GM12878 (cell line): ENCODE measurements at regions not wholly inside any gene's neighbourhood (a gene's known extent, or its start where the extent isn't known, plus 50 kb on each side); places are given as distances from the start of the nearest gene placed in this dataset.

ENCODE experiments used
- ATAC-seq: fragments of 200-7000 bp; cut with Tn5 transposase; 3 replicates; pipeline ENCODE4 v1.9.1; 2020; ENCODE audit warnings: mild to moderate bottlenecking, moderate library complexity
- BruUV-seq: library from RNA; stranded (reverse); fragments of 400-500 nt; replicated peaks from 2 replicates; lab custom pipeline; 2021; lab: Mats Ljungman, UMichigan
- CTCF ChIA-PET: fragments of 300-600 bp; sonication (Branson Sonifier 250); formaldehyde crosslinking; extraction: SDS; loops from one replicate; lab custom pipeline; 2021; ENCODE audit warnings: inconsistent platforms; lab: Yijun Ruan, JAX
- POLR2A ChIA-PET: fragments of 350-600 bp; formaldehyde crosslinking; extraction: SDS; loops from one replicate; lab custom pipeline; 2021; ENCODE audit warnings: inconsistent platforms; lab: Charles Lee
- RAD21 ChIA-PET: fragments of 300-600 bp; sonication (Branson Sonifier 250); formaldehyde crosslinking; loops from one replicate; lab custom pipeline; 2023; ENCODE audit warnings: antibody characterized with exemption; ENCODE audit not compliant: unreplicated experiment; lab: Charles Lee
- SMC1A ChIA-PET: fragments of 300-600 bp; sonication (Branson Sonifier 250); formaldehyde crosslinking; loops from one replicate; lab custom pipeline; 2023; ENCODE audit not compliant: unreplicated experiment, uncharacterized antibody; lab: Charles Lee
- DNase-seq: peaks from one replicate; pipeline ENCODE4 v3.0.0-alpha.2; 2011; ENCODE audit warnings: low read depth, low spot score
- FAIRE-seq: peaks from 3 replicates; lab custom pipeline; 2011; peaks lifted over from hg19 to GRCh38; lab: Jason Lieb, UNC
- H2AFZ ChIP-seq: 2 replicates; pipeline ENCODE4 v1.6.0; 2011; ENCODE audit warnings: low read depth, low read length, control low read depth; ENCODE audit not compliant: control insufficient read depth
- H3K27ac ChIP-seq: 2 replicates; pipeline ENCODE4 v1.5.1; 2011; ENCODE audit warnings: control low read depth; ENCODE audit not compliant: control insufficient read depth, insufficient read depth
- H3K27me3 ChIP-seq, 2 experiments: replicated peaks in 1 of 2; 2 replicates each; pipeline versions ENCODE4 v1.6.0 to v1.6.1; 2011; ENCODE audit warnings: low read length in 1 of 2; ENCODE audit not compliant: control insufficient read depth in 2 of 2, insufficient read depth in 2 of 2
- H3K36me3 ChIP-seq, 2 experiments: 2 replicates each; pipeline ENCODE4 v1.5.1; 2011; ENCODE audit warnings: low read length in 1 of 2; ENCODE audit not compliant: control insufficient read depth in 2 of 2, insufficient read depth in 2 of 2
- H3K4me1 ChIP-seq: 2 replicates; pipeline ENCODE4 v1.6.1; 2011; ENCODE audit warnings: mild to moderate bottlenecking, low read length, moderate library complexity, mixed read lengths; ENCODE audit not compliant: control insufficient read depth, insufficient read depth
- H3K4me2 ChIP-seq: 2 replicates; pipeline ENCODE4 v1.6.0; 2011; ENCODE audit warnings: control low read depth; ENCODE audit not compliant: control insufficient read depth, insufficient read depth
- H3K4me3 ChIP-seq: fragments of 200-600 bp; sonication (generic); 2 replicates; pipeline ENCODE4 v1.5.1; 2016
- H3K79me2 ChIP-seq: 2 replicates; pipeline ENCODE4 v1.6.0; 2011; ENCODE audit warnings: low read length; ENCODE audit not compliant: control insufficient read depth, insufficient read depth
- H3K9ac ChIP-seq: 2 replicates; pipeline ENCODE4 v1.8.0; 2011; ENCODE audit warnings: low read length, control low read depth, mixed read lengths; ENCODE audit not compliant: control insufficient read depth, insufficient read depth
- H3K9me3 ChIP-seq: replicated peaks from 3 replicates; pipeline ENCODE4 v1.5.1; 2011; ENCODE audit warnings: mild to moderate bottlenecking, low read length; ENCODE audit not compliant: control insufficient read depth, insufficient read depth
- H4K20me1 ChIP-seq: 2 replicates; pipeline ENCODE4 v1.6.0; 2011; ENCODE audit not compliant: control insufficient read depth, insufficient read depth
- ATF7 ChIP-seq: fragments of 450-650 bp; IDR thresholded peaks from 2 replicates; pipeline ENCODE4 v1.6.1; 2016; ENCODE audit warnings: low read depth, mild to moderate bottlenecking
- BHLHE40 ChIP-seq, 2 experiments: fragments of 450-650 bp in 1 of 2; IDR thresholded peaks; 2 replicates each; pipeline ENCODE4 v1.6.1; 2011 to 2017; ENCODE audit warnings: low read depth in 2 of 2, borderline replicate concordance in 1 of 2, improper control_type of control experiment in 1 of 2, low read length in 1 of 2, mild to moderate bottlenecking in 1 of 2
- CBFB ChIP-seq: IDR thresholded peaks from 2 replicates; pipeline ENCODE4 v1.6.1; 2016; ENCODE audit warnings: antibody characterized with exemption, low read depth
- CBX5 ChIP-seq: sonication (generic); IDR thresholded peaks from 2 replicates; pipeline ENCODE4 v1.6.1; 2016; ENCODE audit warnings: low read depth, moderate library complexity, mild to moderate bottlenecking, inconsistent platforms
- FOS ChIP-seq: IDR thresholded peaks from 3 replicates; pipeline ENCODE4 v1.6.1; 2011; ENCODE audit warnings: borderline replicate concordance; ENCODE audit not compliant: insufficient read length; ENCODE audit errors: extremely low read depth
- FOXM1 ChIP-seq: IDR thresholded peaks from 2 replicates; pipeline ENCODE4 v1.6.1; 2012; ENCODE audit warnings: low read depth, mild to moderate bottlenecking, inconsistent platforms, low read length, moderate library complexity
- IKZF1 ChIP-seq: fragments of 450-650 bp; conservative IDR thresholded peaks from 2 replicates; pipeline ENCODE4 v1.6.1; 2017; ENCODE audit warnings: antibody characterized with exemption, mild to moderate bottlenecking
- MEF2A ChIP-seq: IDR thresholded peaks from 2 replicates; pipeline ENCODE4 v1.6.1; 2011; ENCODE audit warnings: low read depth, mild to moderate bottlenecking, low read length, moderate library complexity; ENCODE audit not compliant: insufficient read depth
- MEF2B ChIP-seq: fragments of 450-650 bp; IDR thresholded peaks from 2 replicates; pipeline ENCODE4 v1.6.1; 2018; ENCODE audit warnings: mild to moderate bottlenecking, moderate library complexity; ENCODE audit not compliant: partially characterized antibody, poor library complexity, severe bottlenecking
- NRF1 ChIP-seq: conservative IDR thresholded peaks from 2 replicates; pipeline ENCODE4 v1.6.1; 2011; ENCODE audit warnings: mild to moderate bottlenecking, low read depth, low read length, improper control_type of control experiment
- PML ChIP-seq: IDR thresholded peaks from 2 replicates; pipeline ENCODE4 v1.6.1; 2012; ENCODE audit warnings: low read length, inconsistent platforms
- POLR2AphosphoS5 ChIP-seq: IDR thresholded peaks from 2 replicates; pipeline ENCODE4 v1.6.1; 2011; ENCODE audit warnings: mild to moderate bottlenecking, low read length, inconsistent platforms
- RBBP5 ChIP-seq: fragments of 200-600 bp; sonication (generic); conservative IDR thresholded peaks from 2 replicates; pipeline ENCODE4 v1.6.1; 2016
- SUPT20H ChIP-seq: IDR thresholded peaks from 2 replicates; pipeline ENCODE4 v1.6.1; 2011; ENCODE audit warnings: low read depth, mild to moderate bottlenecking, low read length, moderate library complexity, borderline replicate concordance; ENCODE audit not compliant: control insufficient read depth
- TAF1 ChIP-seq: IDR thresholded peaks from 2 replicates; pipeline ENCODE4 v1.6.1; 2011; ENCODE audit warnings: mild to moderate bottlenecking, low read depth, low read length, borderline replicate concordance
- TARDBP ChIP-seq: IDR thresholded peaks from 2 replicates; pipeline ENCODE4 v1.6.1; 2016; ENCODE audit warnings: borderline replicate concordance
- YY1 ChIP-seq: IDR thresholded peaks from 2 replicates; pipeline ENCODE4 v1.6.1; 2011; ENCODE audit warnings: low read depth, mild to moderate bottlenecking, low read length
- ZZZ3 ChIP-seq: IDR thresholded peaks from 2 replicates; pipeline ENCODE4 v1.6.1; 2011; ENCODE audit warnings: low read depth; ENCODE audit not compliant: control insufficient read depth, insufficient read length
- WGBS: methylation state at CpG from one replicate; pipeline ENCODE4 v1.1.6; 2016; ENCODE audit warnings: low lambda C conversion rate; ENCODE audit not compliant: insufficient replicate concordance, insufficient coverage; ENCODE audit errors: missing lambda C conversion rate; 5-methylcytosine and 5-hydroxymethylcytosine counted together
- in situ Hi-C: fragments of 300-500 bp; cut with MboI; formaldehyde crosslinking; loops from 9 replicates; pipeline ENCODE4 v1.14.3; 2018; ENCODE audit warnings: mixed read lengths
- intact Hi-C: fragments of 100-400 bp; cut with micrococcal nuclease; formaldehyde crosslinking; loops from one replicate; pipeline ENCODE4 v1.14.2; 2022; ENCODE audit not compliant: unreplicated experiment

DNA sequence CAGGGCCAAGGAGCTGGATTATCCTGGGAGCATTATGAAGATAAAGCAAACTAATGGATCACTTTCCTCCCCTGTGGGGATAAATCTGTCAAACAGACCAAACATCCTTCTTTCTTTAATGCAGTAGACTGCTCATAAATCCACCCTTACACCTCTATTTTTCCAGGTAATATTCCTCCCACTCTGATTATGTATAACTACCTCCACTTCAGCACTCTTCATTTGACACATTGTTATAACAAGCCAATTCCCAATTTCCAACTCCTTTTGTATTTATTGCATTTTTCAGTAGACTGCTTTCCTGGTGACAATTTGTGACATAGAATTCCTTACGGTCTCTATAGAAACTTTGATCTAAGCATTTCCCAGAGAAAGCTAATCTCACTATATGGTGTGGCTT is 115.0 kb upstream of the PRKG2 start:
- no TSS peak for BruUV-seq
- no peak for ATAC-seq
- Histone ChIP-seq H3K4me3 (no peak overlapping the region), H3K79me2 (no peaks in the 10 kb centered on the region), H3K27me3 (no peaks in the 10 kb centered on the region), H3K4me2 (no peak overlapping the region), H2AFZ (no peak overlapping the region), H3K27ac (no peak overlapping the region), H3K4me1 (no peaks in the 10 kb centered on the region), H3K9me3 (no peaks in the 10 kb centered on the region), H3K9ac (no peak overlapping the region), H3K36me3 (no peaks in the 10 kb centered on the region), H4K20me1 (no peaks in the 10 kb centered on the region)
- in situ Hi-C loops (no loop called here), intact Hi-C loops (no loop called here)
- no peak for FAIRE-seq
- 0% methylated on average over 1 of the region's 1 CpG for WGBS
- SMC1A ChIA-PET: no interaction called here
- POLR2A ChIA-PET: no interaction called here
- DNase-seq: no peak
- CTCF ChIA-PET: interaction anchor here (0.9 kb wide), 1 partner anchor 26 kb away, joined by 3 read pairs; no protein-coding TSS in a partner anchor
- TF ChIP-seq MEF2A (no peak), BHLHE40 (IDR thresholded peaks at IDR 0.05; ENCODE audit: borderline replicate concordance in 1 of 2, low read depth in 2 of 2, low read length in 1 of 2) (no peak), ATF7 (no peak), PML (no peak), FOS (no peak), TARDBP (no peak), FOXM1 (no peak), ZZZ3 (no peak), TAF1 (no peak), SUPT20H (no peak), MEF2B (no peak), YY1 (no peak), IKZF1 (no peak), POLR2AphosphoS5 (no peak), CBFB (no peak), CBX5 (no peak), RBBP5 (no peak), NRF1 (no peak)
- RAD21 ChIA-PET: no interaction called here
